Epidermal melanocyte (primary cell): ENCODE measurements at regions not wholly inside any gene's neighbourhood (a gene's known extent, or its start where the extent isn't known, plus 50 kb on each side); places are given as distances from the start of the nearest gene placed in this dataset.
A peak's percentile ranks its signal among the peaks of the same experiment; 100 is the strongest.
"Not testable (repeated sequence)": the region's sequence is repeated elsewhere in the genome, so short reads cannot be mapped to it uniquely, and the experiment has no call there.

ENCODE experiments used
- DNase-seq: peaks from one replicate; pipeline ENCODE4 v3.0.0; 2011; ENCODE audit warnings: low spot score; ENCODE audit not compliant: insufficient read length

DNA sequence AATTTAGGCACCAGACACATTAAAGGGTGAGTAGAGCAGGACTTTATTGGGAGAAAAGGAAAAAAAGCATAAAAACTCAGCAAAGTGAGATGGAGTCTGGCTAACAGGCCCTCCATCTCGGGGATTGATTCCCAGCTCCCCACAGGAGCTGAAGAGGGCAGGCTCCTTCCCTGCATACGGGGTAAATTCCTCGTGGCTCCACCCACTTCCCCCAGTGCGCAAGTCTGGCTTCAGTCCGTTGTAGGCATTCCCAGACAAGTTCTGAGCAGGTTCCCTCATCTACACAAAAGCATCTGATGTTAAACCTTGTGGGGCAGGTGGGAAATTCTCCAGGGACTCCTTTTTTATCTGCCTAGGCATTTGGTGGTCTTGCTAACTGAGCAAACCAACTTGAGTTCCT lies 722.6 kb downstream of the ZNF385D start:
- DNase-seq: no peak

DNA sequence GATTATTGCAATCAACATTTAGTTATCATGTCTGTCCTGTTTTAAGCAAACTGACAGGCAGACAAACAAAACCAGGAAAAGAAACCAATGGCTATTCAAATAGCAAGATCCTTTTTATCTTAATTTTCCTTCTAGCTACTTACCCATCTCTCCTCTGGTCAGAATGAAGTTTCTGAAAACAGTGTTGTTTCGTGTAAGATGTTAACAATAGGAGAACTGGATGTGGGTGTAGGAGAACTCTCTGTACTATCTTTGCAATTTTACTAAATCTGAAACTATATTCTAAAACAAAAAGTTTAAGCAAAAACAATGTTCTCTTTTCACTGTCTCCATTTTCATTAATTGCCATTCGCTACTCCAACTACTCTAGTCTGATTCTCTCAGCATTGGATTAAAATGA lies 726.4 kb downstream of the ZNF385D start:
- no peak for DNase-seq

DNA sequence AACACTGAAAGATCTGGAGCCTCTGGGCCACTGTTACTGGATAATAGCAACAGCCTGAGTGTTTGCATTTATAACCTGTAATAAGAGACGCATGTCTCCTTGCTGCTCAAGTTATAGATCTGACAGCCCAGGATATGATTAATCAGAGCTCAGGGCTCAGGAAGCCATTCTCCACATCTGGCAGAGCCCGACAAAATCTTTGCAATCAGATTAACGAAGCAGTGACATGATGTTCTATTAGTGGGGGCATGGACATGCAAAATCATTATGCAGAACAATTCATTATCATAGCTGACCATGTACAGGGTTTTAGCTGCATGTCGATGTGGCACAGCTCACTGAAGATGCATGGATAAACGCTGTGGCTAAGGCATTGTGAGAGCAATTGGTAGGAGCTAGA lies 730.3 kb downstream of the ZNF385D start:
- DNase-seq: no peak

DNA sequence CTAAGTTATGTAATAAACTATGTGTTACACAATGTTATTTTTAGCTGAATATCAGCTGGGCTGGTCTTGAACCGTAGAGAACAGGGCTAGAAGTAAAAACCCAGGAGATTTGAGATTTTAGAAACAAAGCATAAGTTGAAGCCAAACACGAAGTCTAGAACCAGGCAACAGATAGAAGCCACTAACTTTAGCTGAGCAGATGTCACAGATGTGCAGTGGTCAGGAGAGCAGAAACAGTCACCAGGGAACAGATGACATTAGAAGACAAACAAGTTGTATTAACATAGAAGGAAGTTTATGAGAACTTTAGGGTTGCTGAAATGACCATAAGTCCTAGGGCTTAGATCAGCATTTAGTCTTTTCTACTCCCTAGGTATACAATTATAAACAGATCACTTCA lies 731.0 kb downstream of the ZNF385D start:
- peak; percentile 14 for DNase-seq

DNA sequence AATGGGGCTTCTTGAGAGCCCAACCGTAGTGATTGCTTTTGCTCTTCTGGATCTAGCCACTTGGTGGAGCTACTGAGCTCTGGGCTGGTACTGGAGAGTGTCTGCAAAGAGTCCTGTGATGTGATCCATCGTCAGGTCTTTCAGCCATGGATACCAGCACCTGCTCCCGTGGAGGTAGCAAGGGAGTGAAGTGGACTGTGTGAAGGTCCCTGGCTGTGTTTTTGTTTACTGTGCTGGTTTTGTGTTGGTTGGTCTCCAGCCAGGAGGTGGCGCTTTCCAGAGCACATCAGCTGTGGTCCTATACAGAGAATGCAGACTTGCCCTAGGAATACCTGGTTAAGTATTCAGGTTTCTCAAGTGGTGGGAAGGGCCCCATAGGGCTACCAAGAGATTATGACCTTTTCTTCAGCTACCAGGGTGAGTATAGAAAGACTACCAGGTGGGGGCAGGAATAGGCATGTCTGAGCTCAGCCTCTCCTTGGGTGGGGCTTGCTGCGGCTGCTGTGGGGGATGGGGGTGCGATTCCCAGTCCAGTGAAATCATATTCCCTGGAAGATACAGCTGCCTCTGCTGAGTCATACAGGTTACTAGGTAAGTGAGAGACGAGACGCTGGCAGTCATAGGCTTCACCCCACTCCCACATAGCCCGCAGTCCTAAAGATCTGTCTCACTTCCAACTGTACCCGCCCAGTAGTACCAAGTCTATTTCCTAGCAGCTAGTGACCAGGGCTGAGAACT lies 733.7 kb downstream of the ZNF385D start:
- DNase-seq: no peak

DNA sequence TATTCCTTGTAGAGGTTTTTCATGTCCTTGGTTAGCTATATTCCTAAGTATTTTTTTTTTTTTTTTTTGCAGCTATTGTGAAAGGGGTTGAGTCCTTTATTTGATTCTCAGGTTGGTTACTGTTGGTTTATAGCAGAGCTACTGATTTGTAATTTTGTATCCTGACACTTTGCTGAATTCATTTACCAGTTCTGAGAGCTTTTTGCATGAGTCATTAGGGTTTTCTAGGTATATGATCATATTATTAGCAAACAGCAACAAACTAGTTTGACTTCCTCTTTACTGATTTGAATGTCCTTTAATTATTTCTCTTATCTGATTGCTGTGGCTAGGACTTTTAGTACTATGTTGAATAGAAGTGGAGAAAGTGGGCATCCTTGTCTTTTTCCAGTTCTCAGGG lies 737.4 kb downstream of the ZNF385D start:
- no peak for DNase-seq

DNA sequence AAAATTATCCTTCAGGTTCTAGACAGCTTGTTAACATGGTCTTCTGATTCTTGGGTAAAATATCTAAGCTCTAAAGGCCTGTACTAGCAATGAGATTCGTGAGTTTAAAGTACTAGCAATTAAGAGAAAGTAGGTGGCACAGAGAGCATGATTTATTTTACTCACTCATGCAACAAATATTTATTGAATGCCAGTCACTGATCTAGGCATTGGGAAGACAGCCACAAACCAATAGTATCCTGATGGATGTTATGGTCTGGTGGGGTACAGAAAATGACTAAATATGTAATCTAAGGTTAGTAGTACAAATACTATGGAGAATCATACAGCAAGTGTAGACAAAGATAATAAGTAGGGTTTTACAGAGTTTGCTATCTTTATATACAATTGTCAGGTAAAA lies 751.3 kb downstream of the ZNF385D start:
- no peak for DNase-seq

DNA sequence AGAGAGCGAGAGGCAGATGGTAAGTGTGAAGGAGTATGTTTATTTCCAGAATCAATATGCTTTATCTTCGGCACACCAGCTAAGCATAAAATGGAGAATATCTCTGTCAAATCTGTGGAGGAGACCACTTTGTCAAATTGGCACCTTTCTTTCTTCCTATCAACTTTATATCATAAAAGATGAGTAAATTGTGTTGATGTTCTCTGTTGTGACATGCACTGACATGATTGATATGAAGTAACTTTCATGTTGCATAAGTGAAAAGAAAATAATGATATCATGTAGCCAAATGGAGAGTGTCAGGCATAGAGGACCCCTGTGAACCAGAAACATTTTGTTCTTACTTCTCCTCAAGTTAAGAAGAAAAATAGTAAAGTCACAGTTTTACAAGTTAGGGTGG lies 753.8 kb downstream of the ZNF385D start:
- no peak for DNase-seq

DNA sequence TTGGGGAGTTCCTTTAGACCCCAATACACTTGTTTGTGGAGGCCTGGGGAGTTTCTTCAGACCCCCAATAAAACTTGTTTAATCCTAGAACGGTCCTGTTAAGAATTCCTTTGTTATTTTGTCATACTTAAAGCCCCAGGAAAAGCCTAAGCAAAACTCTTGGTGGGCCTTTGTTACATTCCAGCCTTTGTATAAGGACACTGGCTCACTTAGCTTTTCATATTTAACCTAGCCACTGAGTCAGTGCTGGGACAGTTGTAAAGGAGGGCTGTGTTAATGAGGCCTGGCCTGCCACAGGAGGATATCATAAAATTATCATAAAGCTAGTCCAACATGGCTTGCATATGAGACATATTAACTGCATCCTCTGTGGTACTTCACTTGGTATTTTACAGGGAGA lies 760.1 kb downstream of the ZNF385D start:
- DNase-seq: no peak

DNA sequence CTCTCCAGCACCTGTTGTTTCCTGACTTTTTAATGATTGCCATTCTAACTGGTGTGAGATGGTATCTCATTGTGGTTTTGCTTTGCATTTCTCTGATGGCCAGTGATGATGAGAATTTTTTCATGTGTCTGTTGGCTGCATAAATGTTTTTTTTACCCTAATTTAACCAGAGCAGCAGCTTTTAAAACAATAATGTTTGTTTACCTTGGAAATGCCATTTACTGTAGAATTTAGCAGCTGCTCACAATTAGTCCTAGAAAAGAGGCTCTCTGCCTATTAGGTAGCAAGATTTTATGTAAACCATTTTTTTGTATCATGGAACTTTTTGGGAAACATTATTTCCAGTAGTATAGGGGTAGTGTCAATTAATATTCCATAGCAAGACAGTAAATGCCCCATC lies 761.4 kb downstream of the ZNF385D start:
- DNase-seq: not testable (repeated sequence)

DNA sequence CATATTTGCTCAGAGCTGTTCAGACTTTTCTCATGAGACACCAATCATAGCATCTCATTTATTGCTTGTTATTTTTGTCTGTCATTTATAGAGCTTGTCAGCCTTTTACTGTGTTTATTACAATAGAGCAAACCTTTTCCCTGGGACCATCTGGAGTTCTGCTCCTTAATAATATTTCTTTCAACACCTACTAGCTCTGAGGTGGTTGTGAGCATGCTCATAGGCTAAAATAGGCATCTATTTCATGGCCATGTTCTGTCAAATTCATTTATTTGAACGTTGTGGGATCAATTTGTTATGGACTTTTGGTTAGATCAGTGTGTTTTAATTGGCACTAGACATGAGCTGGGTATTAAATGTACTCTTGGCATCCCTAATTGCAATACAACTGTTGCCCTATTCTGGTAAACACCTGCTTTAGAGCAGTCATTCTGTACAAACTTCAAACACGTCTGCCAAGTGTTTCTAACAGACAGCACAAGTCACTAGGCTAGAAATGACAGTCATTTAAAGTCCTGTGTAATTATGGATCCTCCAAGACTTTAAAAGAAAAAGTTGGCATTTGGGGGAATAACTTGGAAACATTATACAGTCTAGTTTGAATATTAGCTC lies 766.3 kb downstream of the ZNF385D start:
- no peak for DNase-seq

DNA sequence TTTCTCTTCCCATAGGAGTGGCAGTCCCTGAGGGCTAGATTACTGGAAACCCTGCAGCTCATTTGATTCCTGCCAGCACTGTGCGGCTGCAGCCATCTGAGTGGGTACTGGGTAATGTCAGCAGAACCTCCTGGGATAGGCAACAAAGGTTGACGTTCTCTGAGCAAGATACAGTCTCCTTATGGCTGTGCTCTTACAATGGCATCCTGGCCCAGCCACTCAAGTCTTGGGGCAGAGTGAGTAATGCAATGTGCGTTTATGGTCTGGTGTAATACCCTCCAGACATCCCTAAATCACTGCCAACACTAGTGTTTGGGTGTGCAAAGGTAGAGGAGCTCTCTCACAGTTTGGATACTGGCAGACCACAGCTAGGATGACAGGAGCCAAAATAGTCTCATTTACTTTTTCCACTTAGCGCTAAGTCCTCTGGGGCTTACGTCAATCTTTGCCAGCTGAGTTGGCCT lies 775.8 kb downstream of the ZNF385D start:
- no peak for DNase-seq

DNA sequence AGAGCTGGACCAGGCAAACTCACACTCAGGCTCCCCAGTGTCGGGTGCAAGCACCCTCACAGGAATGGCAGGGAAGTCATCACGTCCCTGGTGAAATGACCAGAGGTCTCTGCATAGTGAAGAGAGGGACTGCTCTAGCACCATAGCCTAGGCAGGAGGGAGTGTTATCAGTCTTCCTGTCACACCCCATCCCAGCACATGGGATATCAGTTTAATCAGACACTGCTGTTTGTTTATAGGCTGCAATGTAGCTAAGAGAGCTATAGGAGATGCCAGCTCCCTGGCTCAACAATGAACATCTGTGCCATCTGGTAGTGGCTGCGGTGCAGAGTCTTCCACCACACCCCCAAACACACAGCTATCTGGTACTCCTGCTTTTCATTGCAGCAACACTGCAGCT lies 776.6 kb downstream of the ZNF385D start:
- DNase-seq: no peak

DNA sequence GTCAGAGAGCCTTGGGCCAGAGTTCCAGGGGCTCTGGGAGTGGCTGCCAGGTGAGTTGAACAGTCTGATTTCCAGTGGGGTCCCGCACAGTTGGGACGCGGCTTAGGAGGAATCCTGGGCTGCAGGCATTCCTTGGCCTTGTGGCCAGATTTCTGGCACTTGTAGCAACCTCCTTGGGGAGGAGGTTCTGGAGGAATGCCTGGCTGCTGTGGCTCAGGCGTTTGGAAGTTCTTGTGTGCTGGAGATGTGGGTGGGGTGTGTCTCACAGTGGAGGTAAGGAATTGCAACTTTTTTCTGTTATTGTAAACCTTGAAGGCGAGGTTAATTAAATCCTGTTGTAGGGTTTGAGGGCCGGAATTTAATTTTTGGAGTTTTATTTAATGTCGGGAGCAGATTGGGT lies 780.2 kb downstream of the ZNF385D start:
- DNase-seq: not testable (repeated sequence)

DNA sequence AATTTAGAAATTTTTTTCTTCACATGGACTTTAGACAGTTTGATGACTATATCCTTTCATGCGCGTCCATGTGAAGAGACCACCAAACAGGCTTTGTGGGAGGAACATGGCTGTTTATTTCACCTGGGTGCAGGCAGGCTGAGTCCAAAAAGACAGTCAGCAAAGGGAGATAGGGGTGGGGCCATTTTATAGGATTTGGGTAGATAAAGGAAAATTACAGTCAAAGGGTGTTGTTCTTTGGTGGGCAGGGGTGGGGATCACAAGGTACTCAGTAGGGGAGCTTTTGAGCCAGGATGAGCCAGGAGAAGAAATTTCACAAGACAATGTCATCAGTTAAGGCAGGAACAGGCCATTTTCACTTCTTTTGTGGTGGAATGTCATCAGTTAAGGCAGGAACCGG lies 781.5 kb upstream of the SGO1 start:
- not testable (repeated sequence) for DNase-seq

DNA sequence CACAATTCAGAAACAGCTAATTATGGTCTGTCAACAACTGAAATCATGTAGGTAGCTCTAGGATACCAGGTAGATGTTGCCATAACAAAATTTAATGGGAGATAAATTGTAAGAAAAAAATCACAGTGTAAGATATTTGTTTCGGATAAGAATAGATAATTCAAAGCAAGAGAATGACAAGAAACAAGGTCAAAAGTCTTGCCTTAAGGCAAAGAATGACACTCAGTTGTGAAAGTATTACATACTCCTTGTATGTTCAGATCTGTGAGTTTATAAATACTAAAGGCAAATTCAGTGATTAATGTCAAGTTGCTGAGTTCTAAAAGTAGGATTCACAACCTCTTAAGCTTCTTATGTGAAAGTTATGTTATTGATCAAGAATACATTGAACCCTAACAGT lies 772.2 kb upstream of the SGO1 start:
- no peak for DNase-seq

DNA sequence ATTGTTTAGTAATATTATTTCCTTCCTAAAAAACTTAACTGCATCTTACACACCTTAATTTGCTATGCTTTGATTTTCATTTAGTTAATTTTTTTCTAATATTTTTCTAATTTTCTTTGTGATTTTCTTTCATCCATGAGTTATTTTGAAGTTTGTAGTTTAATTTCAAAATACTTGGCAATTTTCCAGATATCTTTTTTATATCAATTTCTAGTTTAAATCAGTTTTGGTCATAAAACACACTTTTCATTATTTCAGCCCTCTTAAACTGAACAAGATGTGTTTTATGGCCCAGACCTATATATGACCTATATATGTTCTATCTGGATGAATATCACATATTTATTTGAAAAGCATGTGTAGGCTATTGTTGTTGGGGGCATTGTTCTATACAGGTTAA lies 759.9 kb upstream of the SGO1 start:
- DNase-seq: no peak

DNA sequence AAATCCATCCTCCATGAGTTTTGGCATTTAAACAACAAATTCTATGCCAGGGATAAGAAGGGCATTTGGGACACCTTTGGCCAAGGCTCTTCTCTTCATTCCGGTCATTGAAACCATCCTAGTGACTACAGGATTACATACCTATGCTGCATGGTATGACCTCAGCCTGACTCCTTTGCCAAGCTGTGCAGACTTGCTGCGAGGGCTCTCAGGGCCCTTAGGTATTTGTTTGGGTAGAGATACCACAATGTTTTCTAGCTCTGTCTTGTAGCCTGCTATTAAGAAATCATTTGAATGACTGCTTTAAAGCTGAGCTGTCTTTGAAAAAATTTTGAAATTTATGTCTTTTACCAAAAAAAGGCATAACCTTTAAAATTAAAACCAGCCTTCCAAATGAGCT lies 749.8 kb upstream of the SGO1 start:
- DNase-seq: peak; percentile 18

DNA sequence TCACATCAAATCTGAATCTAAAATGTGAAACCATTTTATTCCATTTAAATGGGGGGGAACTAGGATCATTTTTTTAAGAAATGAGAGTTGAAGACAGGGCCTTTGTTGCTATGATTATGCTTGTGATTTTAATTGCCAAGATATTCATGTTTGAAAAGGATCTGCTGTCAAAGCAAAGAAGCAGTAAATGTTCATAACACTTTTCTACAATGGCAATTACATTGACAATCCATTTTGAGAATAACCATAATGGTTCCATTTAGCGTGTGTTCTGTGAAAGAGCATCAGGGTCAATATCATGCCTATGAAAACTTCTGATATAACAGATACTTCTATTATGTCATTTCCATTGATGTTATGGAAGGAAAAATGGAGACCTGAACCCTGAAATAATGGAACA lies 745.8 kb upstream of the SGO1 start:
- no peak for DNase-seq

DNA sequence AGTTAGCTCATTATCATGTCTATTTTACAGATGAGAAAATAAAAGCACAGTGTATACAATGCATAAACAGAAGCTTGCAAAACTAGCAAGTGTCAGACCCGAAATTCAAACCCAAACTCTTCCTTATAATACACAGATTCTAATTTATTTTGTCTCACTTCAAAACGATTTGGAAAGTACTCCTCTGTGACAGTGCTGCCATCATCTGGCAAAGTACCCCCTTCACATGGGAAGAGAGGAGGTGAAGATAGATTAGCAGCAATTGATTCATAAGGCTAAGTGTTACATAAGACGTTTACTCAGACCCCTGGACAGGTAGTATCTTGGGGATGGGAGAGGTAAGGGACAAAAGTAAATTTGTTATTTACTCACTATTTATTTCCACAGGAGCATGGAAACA lies 744.0 kb upstream of the SGO1 start:
- no peak for DNase-seq

DNA sequence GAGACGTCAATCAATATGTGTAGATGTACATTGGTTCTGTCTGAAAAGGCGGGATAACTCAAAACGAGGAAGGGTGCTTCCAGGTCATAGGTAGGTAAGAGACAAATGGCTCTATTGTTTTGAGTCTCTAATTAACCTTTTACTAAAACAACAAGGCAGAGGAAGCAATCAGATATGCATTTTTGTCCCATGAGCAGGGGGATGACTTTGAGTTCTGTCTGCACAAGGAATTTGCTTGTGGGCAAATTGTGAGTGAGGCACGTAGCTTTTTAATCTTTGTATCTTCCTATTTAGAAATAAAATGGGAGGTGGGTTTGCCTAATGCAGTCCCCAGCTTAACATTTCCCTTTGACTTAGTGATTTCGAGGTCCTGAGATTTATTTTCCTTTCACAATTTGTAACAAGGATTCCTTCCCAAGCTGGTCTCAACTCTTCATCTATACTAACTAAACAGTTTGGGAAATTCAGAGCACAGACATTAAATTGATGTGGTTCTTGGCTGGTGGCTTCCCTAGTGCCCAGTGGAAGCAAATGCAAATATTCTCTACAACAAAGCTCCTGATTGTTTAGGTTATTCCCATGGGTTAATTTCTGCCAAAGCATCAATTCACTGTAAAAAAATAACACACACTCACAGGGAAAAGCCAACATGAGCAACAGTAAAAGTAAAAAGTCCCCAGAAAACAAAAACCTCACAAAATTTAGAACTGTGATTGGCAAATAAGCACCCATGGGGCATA lies 738.8 kb upstream of the SGO1 start:
- DNase-seq: no peak

DNA sequence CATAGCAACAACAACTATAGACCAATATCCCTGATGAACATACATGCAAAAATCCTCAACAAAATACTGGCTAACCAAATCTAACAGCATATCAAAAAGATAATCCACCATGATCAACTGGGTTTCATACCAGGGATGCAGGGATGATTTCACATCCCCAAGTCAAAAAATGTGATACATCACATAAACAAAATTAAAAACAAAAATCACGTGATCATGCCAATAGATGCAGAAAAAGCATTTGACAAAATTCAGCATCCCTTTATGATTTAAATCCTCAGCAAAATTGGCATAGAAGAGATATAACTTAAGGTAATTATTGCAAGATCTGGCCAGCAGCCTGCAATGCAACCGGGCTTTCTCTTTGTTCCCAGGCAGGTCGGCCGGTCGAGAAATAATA lies 735.1 kb upstream of the SGO1 start:
- DNase-seq: not testable (repeated sequence)
